CD4-positive, alpha-beta T cell treated with Interleukin-21 for 1 hour (primary cell): ENCODE measurements at regions not wholly inside any gene's neighbourhood (a gene's known extent, or its start where the extent isn't known, plus 50 kb on each side); places are given as distances from the start of the nearest gene placed in this dataset.

Experiments
- DNase-seq: peaks from one replicate; pipeline ENCODE4 v3.0.0-alpha.2; 2020

GRCh38 chr21:15152591-15152990 lies 87.8 kb upstream of the NRIP1 start:
- DNase-seq: no peak

DNA sequence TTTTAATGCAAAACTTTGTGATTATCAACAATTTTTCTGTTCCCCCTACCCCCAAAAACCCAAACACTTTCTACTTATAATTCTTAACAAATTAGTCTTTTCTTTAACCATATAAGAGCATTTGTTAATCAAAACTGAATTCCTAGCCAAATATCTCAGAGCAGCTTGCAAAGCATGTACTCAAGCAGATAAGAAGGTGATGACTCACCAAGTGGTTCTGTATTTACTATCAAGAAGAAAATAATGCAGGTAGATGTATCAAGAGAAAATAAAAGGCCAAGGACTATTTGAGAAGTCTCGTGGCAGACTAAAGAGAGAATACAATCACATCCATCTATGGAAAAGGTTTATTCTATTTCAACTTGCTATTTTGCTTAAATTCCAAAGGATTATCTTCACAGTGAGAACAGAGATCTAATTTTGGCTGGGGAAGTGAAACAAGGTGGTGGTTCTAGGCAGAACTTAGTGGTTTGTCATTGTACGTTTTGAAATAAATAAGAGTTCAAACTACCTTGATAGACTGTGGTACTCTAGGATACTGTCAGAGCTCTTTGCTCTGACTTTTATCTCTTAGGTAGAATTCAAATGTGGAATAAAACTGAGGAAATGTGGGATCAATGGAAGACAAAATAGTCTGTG lies 94.7 kb upstream of the NRIP1 start:
- no peak for DNase-seq

GRCh38 chr21:15160136-15160535 lies 95.3 kb upstream of the NRIP1 start:
- DNase-seq: no peak

DNA sequence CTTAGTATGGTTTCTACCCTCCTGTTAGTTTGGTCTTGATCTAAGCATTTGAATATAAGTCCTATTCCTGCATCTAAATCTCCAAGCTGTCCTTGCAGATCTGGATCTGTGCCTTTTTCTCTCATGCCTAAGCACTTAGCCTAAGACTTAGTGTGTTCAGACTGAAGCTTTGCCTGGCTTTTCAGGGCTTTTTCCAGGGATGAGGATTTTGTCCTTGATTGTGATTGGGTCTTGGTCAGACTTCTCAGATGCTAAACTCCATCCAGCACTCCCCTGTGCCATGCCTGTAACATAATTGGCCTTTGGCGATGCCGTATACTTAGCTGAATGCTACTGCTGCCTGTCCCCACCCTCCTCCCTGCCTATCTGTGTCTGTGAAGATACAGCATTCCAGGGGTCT lies 98.1 kb upstream of the NRIP1 start:
- no peak for DNase-seq

- no peak for DNase-seq
Measured at GRCh38 chr21:15164273-15164672, 99.5 kb upstream of the NRIP1 start.

- no peak for DNase-seq
Measured at GRCh38 chr21:15164678-15165303, 100.0 kb upstream of the NRIP1 start.

DNA sequence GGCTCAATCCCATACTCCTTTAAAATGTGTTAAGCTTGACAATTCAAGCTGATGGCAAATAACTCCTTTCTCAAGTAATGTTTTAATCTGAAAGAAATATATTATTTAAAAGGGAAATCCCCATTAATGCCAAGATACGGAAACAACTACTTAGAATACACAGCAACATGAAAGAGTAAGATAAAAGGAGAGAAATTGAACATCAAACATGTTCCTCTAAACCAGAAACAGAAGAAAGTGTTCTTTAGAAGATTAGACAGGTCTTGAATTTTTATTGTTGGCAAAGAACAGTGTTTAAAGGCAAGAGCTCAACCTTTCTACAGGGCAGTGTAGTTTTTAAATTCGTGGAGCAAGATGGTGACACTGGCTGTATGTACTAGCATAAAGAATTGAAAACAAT lies 105.8 kb upstream of the NRIP1 start:
- DNase-seq: no peak

GRCh38 chr21:15171546-15171945 lies 106.7 kb upstream of the NRIP1 start:
- no peak for DNase-seq

DNA sequence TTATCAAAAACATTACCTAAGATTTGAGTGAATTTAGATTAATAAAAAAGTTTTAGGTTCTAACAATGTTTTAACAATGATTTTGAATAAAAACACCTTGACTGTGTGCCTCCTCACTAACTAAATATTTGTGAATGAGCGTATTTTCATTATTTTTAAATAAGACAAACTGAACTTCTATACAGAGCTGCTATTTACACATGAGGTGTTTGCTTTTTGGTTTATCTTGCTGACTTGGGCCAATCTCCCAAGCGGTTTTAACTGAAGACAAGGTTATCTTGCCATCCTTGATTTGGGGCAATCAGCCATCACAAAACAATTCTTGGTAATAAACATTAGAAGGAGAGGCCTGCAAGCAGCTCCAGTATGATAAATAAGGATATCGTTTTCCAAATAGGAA lies 108.2 kb upstream of the NRIP1 start:
- no peak for DNase-seq

DNA sequence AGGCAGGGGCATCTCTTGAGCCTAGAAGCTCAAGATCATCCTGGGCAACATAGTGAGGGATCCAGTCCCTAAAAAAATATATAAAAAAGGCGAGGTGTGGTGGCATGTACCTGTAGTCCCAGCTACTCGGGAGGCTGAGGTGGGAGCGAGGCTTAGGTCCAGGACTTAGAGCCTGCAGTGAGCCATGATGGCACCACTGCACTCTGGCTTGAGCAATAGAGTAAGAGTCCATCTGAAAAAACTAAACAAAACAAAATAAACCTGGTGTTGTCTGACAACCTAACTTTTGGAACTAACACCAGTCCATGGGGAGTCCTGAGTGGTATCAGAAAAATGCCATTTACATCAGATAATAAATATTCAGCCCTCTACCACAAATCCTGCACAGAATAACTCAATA lies 110.1 kb upstream of the NRIP1 start:
- DNase-seq: no peak

GRCh38 chr21:15182731-15183130 lies 117.9 kb upstream of the NRIP1 start:
- DNase-seq: no peak

- DNase-seq: no peak
Measured at GRCh38 chr21:15183813-15184257, 119.0 kb upstream of the NRIP1 start.

DNA sequence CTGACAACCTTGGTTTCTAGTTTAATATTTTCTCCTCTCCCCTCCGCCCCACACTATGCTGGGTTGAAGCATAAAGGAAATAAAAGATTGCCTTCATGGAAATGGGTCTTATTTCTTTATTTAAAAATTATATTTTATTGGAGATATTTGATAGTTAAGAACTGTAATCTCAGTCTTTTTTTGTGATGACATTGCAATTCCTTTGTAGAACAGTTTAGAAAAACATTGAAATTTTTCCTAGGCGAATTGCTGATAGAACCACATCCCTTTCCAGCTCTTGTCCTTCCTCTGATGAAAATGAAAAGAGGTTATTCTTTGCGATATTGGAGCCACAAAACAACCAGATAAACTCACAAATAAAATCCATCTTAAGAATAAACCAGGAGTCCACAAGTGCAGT lies 125.6 kb upstream of the NRIP1 start:
- DNase-seq: no peak

DNA sequence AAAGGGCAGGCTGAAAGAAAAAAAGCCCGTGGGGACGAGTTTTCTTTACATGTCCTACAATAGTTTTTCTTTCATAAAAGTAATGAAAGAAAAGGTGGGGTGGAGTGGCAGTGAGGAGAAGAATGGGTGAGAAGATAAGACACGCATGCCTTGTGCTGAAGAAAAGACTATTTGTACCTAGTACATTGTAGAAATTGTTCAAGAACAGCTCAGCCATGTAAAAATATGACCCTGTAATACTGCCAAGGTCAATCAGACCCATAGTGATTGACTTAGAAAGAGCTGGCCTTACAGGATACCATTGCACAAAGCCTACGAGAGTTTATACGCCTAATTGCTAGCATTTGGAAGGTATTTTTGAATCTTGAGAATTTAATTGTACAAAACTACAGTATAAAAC lies 126.0 kb upstream of the NRIP1 start:
- DNase-seq: no peak

- no peak for DNase-seq
Measured at GRCh38 chr21:15191342-15191741, 126.5 kb upstream of the NRIP1 start.

DNA sequence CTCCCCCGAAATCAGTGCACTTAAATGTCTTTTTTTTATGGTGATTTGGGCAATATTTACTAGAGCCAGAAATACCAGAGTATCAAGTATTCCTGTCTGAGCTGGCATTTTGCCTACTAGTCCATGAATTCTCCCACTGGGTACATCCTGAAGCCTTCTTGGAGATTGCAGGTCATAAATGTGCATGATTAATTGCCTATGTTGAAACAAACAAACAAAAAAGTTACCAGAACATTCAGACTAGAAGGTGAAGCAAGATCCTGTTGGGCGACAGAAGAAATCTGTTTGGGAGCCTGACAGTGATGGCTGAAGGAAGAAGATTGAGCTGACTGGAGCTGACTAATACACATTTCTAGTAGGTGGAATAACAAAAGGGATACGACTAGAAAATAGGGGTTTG lies 127.4 kb upstream of the NRIP1 start:
- DNase-seq: no peak

DNA sequence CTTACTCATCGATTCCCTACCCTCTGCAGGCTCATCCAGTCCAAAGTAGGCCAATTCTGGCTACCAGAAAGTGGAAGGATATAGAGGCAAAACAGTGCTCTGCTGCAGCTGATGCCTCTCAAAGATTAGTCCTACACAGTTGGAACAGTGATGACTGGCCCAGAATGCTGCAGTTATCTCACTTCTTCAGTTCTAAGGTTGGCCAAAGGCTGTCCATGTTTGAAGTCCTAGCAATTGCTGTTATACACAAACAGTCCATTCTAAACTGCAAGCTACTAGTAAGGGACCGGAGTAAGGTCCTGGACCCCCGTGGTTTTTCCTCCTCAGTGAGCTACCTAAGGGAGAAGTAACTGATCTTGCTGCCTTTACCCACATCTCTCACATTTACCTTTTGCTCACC lies 129.1 kb upstream of the NRIP1 start:
- no peak for DNase-seq

DNA sequence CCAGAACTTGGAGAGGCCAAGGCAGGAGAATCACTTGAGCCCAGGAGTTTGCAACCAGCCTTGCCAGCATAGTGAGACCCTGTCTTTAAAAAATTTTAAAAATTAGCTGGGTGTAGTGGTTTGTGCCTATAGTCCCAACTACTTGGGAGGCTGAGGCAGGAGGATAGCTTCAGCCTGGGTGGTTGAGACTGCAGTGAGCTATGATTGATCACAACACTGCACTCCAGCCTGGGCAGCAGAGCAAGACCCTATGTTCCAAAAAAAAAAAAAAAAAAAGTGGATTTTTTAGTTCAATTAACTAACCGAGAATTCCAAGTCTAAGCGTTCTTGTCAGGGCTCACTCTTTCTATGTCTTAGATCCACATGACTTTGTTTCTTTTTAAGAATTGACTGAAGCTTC lies 130.3 kb upstream of the NRIP1 start:
- DNase-seq: no peak

- DNase-seq: no peak
Measured at GRCh38 chr21:15195768-15196167, 131.0 kb upstream of the NRIP1 start.

DNA sequence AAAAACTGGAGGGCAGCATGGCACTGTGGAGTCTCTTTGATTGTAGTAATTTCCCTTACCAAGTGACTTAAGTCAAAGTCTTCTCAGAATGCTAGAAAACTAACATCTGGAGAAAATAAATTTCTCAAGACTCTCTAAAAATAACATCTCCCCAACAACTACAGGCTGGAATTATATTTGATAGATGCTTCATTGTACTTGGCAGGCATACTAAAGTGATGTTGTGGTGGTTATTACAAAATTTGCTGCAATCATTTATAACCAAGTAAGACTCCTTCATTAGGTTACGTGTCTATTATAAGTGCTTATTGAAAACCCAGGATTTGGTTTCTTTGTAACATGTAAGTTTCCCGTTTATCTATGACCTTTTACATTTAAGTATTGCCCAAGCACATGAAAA lies 132.9 kb upstream of the NRIP1 start:
- no peak for DNase-seq

DNA sequence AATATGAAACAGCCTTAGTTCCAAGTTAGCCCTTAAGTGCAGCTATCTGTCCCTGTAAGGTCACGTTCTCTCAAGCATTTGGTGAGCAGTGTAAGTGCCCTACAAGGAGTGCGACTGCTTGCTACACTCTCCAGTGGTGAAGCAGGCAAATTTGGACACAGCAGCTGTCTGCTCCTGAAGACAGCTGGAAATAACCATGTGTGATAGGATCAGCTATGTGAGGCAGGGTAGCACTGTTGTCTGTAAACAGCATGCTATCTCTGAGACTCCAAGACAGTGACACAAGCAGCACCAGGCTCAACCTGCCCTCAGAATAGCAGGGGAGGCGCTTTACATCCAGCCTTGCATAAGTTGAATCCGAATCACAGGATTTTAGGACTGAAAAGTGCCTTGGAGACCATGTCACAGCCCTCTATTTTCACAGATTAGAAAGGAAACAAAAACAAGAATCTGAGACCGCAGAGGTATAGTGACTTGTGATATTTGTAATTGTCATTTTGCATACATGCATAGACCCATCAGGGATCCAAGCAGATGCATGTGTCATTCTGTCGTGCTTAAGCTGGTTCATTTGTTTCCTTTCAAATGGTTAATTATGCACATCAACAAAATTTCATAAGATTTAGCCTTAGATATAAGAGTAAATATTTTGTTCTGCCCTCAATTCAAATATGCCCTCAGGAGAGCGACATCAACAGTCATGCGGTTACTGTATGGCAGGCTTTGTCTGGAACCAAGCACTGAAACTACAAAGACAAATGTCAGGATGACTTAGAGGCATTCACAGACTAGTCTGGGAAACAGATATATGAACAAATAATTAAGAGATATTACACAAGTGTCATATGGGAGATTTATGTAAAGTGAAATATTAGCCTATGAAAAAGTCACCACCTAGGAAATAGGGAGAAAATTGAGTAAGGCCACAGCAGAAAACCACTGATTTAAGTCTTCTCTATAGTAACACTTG lies 134.9 kb upstream of the NRIP1 start:
- DNase-seq: no peak

DNA sequence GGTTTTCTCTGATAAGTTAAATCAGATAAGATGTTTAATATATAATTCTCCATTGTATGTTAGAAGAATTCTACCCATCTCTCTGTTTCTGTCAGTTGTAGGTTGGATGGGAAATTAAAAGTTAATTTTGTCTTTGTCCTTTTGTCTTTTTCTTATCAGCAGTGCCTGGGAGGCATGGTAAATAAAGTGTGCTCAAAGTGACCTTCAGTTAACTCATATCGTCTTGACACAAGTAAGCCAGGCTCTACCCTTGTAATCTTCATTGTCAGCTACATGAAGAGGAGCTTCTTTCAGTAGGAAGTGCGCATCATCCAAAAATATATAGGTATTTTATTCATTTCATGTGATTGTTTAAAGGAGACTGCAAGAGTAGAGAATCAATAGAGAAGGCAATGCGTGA lies 138.9 kb upstream of the NRIP1 start:
- DNase-seq: no peak

DNA sequence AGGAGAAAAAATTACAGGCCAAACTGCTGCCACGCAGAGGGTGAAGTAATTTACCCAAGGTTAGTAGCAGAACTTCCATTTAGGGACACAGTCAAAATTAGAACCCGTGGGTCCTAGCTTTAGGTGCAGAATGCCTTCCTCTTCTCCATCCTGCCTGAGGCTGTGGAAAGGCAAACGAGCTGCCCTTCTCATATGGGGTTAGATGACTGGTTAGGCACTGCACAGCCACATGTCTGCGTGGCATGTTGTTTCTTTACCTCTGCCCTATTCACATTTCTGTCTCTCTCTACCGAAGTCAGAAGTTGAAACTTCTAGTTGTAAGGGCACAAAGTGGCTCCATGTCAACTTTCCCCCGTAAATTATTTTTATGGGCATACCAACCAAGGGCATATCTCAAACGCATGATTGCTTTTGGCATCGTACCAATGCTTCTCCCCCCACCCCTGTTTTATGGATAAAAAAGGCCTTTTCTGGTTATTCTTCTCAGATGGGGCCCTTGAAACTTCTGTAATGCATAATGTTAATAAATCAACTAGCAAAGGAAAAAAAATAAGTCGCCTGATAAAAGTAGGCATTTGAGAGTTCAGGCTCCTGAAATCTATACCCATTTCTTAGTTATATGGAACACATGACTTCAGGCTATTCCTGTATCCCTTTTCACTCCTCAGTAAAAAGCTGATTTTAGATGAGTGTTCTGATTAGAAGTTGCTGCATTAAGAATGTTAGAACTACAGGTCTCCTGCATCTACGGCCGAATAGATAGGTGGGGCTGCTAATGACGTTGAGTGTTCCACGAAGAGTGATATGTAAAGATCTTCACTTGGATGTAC lies 139.6 kb upstream of the NRIP1 start:
- no peak for DNase-seq
